Neural progenitor cell (in vitro differentiated cells): ENCODE measurements at regions not wholly inside any gene's neighbourhood (a gene's known extent, or its start where the extent isn't known, plus 50 kb on each side); places are given as distances from the start of the nearest gene placed in this dataset.
A peak's percentile ranks its signal among the peaks of the same experiment; 100 is the strongest.

Experiments
- DNase-seq: peaks from one replicate; pipeline ENCODE4 v3.0.0-alpha.2; 2016; ENCODE audit warnings: low spot score
- H2AFZ ChIP-seq: fragments of 200-600 bp; sonication (generic); replicated peaks from 2 replicates; pipeline ENCODE4 v1.6.1; 2016; ENCODE audit warnings: antibody characterized with exemption
- H3F3A ChIP-seq: fragments of 200-600 bp; sonication (generic); 2 replicates; pipeline ENCODE4 v1.6.1; 2016; ENCODE audit warnings: antibody characterized with exemption, low read depth
- H3K27ac ChIP-seq: fragments of 200-600 bp; sonication (generic); 2 replicates; pipeline ENCODE4 v1.5.1; 2016; ENCODE audit warnings: mild to moderate bottlenecking
- H3K27me3 ChIP-seq: fragments of 200-600 bp; sonication (generic); 2 replicates; pipeline ENCODE4 v1.6.1; 2016; ENCODE audit warnings: mild to moderate bottlenecking, moderate library complexity
- H3K36me3 ChIP-seq: fragments of 200-600 bp; sonication (generic); 2 replicates; pipeline ENCODE4 v1.5.1; 2016
- H3K4me1 ChIP-seq: fragments of 200-600 bp; sonication (generic); 2 replicates; pipeline ENCODE4 v1.6.1; 2016; ENCODE audit warnings: mixed run types
- H3K4me2 ChIP-seq: fragments of 200-600 bp; sonication (generic); 2 replicates; pipeline ENCODE4 v1.6.1; 2016
- H3K4me3 ChIP-seq: fragments of 200-600 bp; sonication (generic); 2 replicates; pipeline ENCODE4 v1.5.1; 2016
- H3K79me2 ChIP-seq: fragments of 200-600 bp; sonication (generic); 2 replicates; pipeline ENCODE4 v1.6.1; 2016; ENCODE audit warnings: low read depth
- H3K9ac ChIP-seq: fragments of 200-600 bp; sonication (generic); 2 replicates; pipeline ENCODE4 v1.6.1; 2016
- H3K9me3 ChIP-seq: fragments of 200-600 bp; sonication (generic); 2 replicates; pipeline ENCODE4 v1.5.1; 2016; ENCODE audit warnings: low read depth
- H4K20me1 ChIP-seq: fragments of 200-600 bp; sonication (generic); 2 replicates; pipeline ENCODE4 v1.6.1; 2016; ENCODE audit warnings: low read depth
- H3K27ac Mint-ChIP-seq: 3 replicates; pipeline ENCODE4 v1.8.0; 2021; ENCODE audit warnings: mixed read lengths
- H3K27me3 Mint-ChIP-seq: 2 replicates; pipeline ENCODE4 v1.8.0; 2022; ENCODE audit warnings: low read depth, mild to moderate bottlenecking, inconsistent platforms, moderate library complexity, mixed read lengths; ENCODE audit not compliant: insufficient read depth
- H3K36me3 Mint-ChIP-seq: 3 replicates; pipeline ENCODE4 v1.8.0; 2021; ENCODE audit warnings: mixed read lengths
- H3K4me1 Mint-ChIP-seq: 3 replicates; pipeline ENCODE4 v1.8.0; 2021; ENCODE audit warnings: mixed read lengths
- H3K4me3 Mint-ChIP-seq: 3 replicates; pipeline ENCODE4 v1.8.0; 2021; ENCODE audit warnings: mild to moderate bottlenecking, moderate library complexity, mixed read lengths
- H3K9me3 Mint-ChIP-seq: 3 replicates; pipeline ENCODE4 v1.8.0; 2020; ENCODE audit warnings: mixed read lengths
- EZH2 ChIP-seq: fragments of 200-600 bp; sonication (generic); IDR thresholded peaks from 2 replicates; pipeline ENCODE4 v1.6.1; 2017; ENCODE audit warnings: antibody characterized with exemption, mild to moderate bottlenecking, moderate library complexity
- EZH2phosphoT487 ChIP-seq: fragments of 200-600 bp; sonication (generic); IDR thresholded peaks from 2 replicates; pipeline ENCODE4 v1.6.1; 2017; ENCODE audit warnings: antibody characterized with exemption
- TF ChIP-seq, protein P1 (sequence below): fragments of 200-600 bp; sonication (generic); IDR thresholded peaks from 2 replicates; pipeline ENCODE4 v1.5.1; 2017; ENCODE audit warnings: antibody characterized with exemption, mild to moderate bottlenecking

DNA sequence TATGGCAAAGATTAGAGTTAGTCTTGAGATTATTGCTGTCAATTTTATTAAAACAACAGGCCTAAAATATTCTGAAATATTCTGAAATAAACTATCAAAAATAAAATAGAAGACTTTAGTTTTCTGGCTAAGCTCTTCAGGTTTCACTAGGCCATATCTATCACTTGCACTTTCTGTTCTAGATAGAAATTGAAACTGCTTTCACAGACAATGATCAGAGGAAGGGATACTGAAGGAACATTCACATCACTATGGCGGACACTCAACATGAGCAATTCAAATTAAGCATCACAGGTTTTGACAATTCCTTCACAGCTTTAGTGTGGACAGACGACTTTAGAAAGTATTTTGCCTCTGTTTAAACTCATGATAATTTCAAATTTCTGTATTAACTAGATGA is 586.4 kb upstream of the REG3G start:
- Mint-ChIP-seq H3K4me1 (no peaks in the 10 kb centered on the region), H3K27me3 (no peaks in the 10 kb centered on the region)

DNA sequence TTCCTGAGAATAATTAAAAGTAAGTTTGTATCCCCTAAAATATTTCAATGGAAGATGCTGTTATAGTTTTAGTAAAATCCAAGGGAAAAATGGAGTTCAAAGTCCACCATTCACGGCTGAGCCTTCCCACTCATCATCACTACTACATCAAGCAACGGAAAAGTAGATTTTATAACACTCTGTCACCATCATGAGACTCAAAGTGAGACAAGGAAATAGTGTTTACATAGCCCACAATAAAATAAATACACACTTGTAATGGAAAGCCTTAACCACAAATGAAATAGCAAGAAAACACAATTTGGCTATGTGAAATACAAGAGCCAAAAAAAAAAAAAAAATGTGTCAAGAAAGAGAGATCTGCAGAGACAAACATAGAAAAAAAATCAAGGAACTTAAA is 569.9 kb upstream of the REG3G start:
- H3K27ac ChIP-seq: no peak overlapping the region

More for the DNA sequence above, 586.4 kb upstream of the REG3G start:
- Histone ChIP-seq H3K4me1 (no peaks in the 10 kb centered on the region), H3K27me3 (no peaks in the 10 kb centered on the region), H3K27ac (no peak overlapping the region), H3K9ac (no peak overlapping the region), H3F3A (no peaks in the 10 kb centered on the region), H3K4me3 (no peak overlapping the region), H3K9me3 (peaks cover 2% of the 10 kb centered on the region), H3K4me2 (no peak overlapping the region), H3K79me2 (no peaks in the 10 kb centered on the region), H3K36me3 (no peaks in the 10 kb centered on the region), H2AFZ (no peak overlapping the region), H4K20me1 (no peaks in the 10 kb centered on the region)
- no peak overlapping the region for H3K27ac Mint-ChIP-seq
- H3K36me3 Mint-ChIP-seq: no peaks in the 10 kb centered on the region
- DNase-seq: no peak
- TF ChIP-seq EZH2 (no peak), EZH2phosphoT487 (no peak)
- TF ChIP-seq, protein P1, sequence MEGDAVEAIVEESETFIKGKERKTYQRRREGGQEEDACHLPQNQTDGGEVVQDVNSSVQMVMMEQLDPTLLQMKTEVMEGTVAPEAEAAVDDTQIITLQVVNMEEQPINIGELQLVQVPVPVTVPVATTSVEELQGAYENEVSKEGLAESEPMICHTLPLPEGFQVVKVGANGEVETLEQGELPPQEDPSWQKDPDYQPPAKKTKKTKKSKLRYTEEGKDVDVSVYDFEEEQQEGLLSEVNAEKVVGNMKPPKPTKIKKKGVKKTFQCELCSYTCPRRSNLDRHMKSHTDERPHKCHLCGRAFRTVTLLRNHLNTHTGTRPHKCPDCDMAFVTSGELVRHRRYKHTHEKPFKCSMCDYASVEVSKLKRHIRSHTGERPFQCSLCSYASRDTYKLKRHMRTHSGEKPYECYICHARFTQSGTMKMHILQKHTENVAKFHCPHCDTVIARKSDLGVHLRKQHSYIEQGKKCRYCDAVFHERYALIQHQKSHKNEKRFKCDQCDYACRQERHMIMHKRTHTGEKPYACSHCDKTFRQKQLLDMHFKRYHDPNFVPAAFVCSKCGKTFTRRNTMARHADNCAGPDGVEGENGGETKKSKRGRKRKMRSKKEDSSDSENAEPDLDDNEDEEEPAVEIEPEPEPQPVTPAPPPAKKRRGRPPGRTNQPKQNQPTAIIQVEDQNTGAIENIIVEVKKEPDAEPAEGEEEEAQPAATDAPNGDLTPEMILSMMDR: no peak
- peaks cover 5% of the 10 kb centered on the region for H3K9me3 Mint-ChIP-seq
- no peak overlapping the region for H3K4me3 Mint-ChIP-seq

DNA sequence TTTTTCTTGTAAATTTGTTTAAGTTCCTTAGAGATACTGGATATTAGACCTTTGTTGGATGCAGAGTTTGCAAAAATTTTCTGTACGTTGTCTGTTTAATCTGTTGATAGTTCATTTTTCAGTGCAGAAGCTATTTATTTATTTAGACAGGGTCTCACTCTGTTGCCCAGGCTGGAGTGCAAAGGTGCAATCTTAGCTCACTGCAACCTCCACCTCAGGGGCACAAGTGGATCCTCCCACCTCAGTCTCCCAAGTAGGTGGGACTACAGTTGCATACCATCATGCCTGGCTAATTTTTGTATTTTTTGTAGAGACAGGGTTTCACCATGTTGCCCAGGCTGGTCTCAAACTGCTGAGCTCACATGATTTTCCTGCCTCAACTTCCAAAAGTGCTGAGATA is 568.2 kb upstream of the REG3G start:
- Mint-ChIP-seq H3K4me3 (no peak overlapping the region), H3K36me3 (no peaks in the 10 kb centered on the region), H3K4me1 (no peaks in the 10 kb centered on the region), H3K9me3 (no peaks in the 10 kb centered on the region), H3K27ac (no peak overlapping the region), H3K27me3 (no peaks in the 10 kb centered on the region)
- no peak for DNase-seq
- no peak overlapping the region for H3K27ac ChIP-seq
- no peak for TF ChIP-seq EZH2
- no peak for TF ChIP-seq EZH2phosphoT487
- TF ChIP-seq, protein P1: no peak
- no peaks in the 10 kb centered on the region for H4K20me1 ChIP-seq
- H3K27me3 ChIP-seq: no peaks in the 10 kb centered on the region
- H3F3A ChIP-seq: no peaks in the 10 kb centered on the region
- H3K4me1 ChIP-seq: no peaks in the 10 kb centered on the region
- H3K9me3 ChIP-seq: no peaks in the 10 kb centered on the region
- H2AFZ ChIP-seq: no peak overlapping the region
- H3K4me2 ChIP-seq: no peak overlapping the region
- no peak overlapping the region for H3K4me3 ChIP-seq
- H3K36me3 ChIP-seq: no peaks in the 10 kb centered on the region
- H3K9ac ChIP-seq: no peak overlapping the region
- H3K79me2 ChIP-seq: no peaks in the 10 kb centered on the region

More for the DNA sequence above, 569.9 kb upstream of the REG3G start:
- Histone ChIP-seq H4K20me1 (no peaks in the 10 kb centered on the region), H3K9me3 (no peaks in the 10 kb centered on the region), H3K36me3 (no peaks in the 10 kb centered on the region), H3K27me3 (no peaks in the 10 kb centered on the region), H3K9ac (no peak overlapping the region), H3K79me2 (no peaks in the 10 kb centered on the region), H3K4me2 (no peak overlapping the region), H3K4me1 (no peaks in the 10 kb centered on the region), H3F3A (no peaks in the 10 kb centered on the region), H3K4me3 (no peak overlapping the region), H2AFZ (no peak overlapping the region)
- DNase-seq: no peak
- Mint-ChIP-seq H3K27me3 (no peaks in the 10 kb centered on the region), H3K9me3 (no peaks in the 10 kb centered on the region), H3K4me3 (no peak overlapping the region), H3K27ac (no peak overlapping the region), H3K36me3 (no peaks in the 10 kb centered on the region), H3K4me1 (no peaks in the 10 kb centered on the region)
- TF ChIP-seq, protein P1: no peak
- TF ChIP-seq EZH2 (no peak), EZH2phosphoT487 (no peak)

DNA sequence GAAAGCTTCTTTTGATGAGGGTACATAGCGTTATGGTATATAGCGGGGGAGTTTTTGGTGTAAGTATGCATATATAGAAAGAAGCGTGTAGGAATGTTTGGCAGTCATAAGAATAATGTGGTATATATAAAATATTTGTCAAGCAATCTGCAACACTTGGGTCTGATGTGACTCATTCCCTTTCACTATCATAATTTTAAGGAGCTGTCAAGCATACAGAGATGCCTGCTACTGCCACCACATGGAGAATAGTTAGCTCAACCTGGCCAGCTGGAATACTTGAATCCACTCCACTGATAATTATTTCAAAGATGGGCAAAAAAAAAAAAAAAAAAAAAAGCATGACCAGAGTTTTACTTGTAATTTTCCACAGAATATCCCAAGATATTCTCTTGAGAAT is 559.8 kb upstream of the REG3G start:
- H3F3A ChIP-seq: no peaks in the 10 kb centered on the region
- H2AFZ ChIP-seq: no peak overlapping the region
- H3K27ac ChIP-seq: no peak overlapping the region
- no peaks in the 10 kb centered on the region for H4K20me1 ChIP-seq
- no peaks in the 10 kb centered on the region for H3K9me3 ChIP-seq
- TF ChIP-seq EZH2: no peak
- TF ChIP-seq, protein P1: peak; percentile 15
- no peak for TF ChIP-seq EZH2phosphoT487
- no peaks in the 10 kb centered on the region for H3K4me1 ChIP-seq
- H3K79me2 ChIP-seq: no peaks in the 10 kb centered on the region
- H3K4me1 Mint-ChIP-seq: no peaks in the 10 kb centered on the region
- no peaks in the 10 kb centered on the region for H3K9me3 Mint-ChIP-seq
- DNase-seq: no peak
- no peaks in the 10 kb centered on the region for H3K36me3 Mint-ChIP-seq
- no peak overlapping the region for H3K4me3 ChIP-seq
- no peak overlapping the region for H3K4me3 Mint-ChIP-seq
- H3K27ac Mint-ChIP-seq: no peak overlapping the region
- no peaks in the 10 kb centered on the region for H3K27me3 Mint-ChIP-seq
- no peak overlapping the region for H3K4me2 ChIP-seq
- no peak overlapping the region for H3K9ac ChIP-seq
- no peaks in the 10 kb centered on the region for H3K27me3 ChIP-seq
- no peaks in the 10 kb centered on the region for H3K36me3 ChIP-seq
